Ovary (tissue), 3 donors: ENCODE measurements at regions not wholly inside any gene's neighbourhood (a gene's known extent, or its start where the extent isn't known, plus 50 kb on each side); places are given as distances from the start of the nearest gene placed in this dataset.

Source experiments
- CTCF ChIP-seq, 3 donors: fragments of 450-650 bp in 2 of 3; fragments of 200-600 bp in 1 of 3; IDR thresholded peaks; one replicate each; pipeline versions ENCODE4 v1.5.1 to v1.8.0; 2016 to 2022; ENCODE audit warnings: antibody characterized with exemption in 3 of 3, mild to moderate bottlenecking in 1 of 3
- EP300 ChIP-seq: sonication (generic); formaldehyde crosslinking; IDR thresholded peaks from one replicate; pipeline ENCODE4 v1.6.1; 2017; ENCODE audit warnings: antibody characterized with exemption
- POLR2A ChIP-seq: fragments of 450-650 bp; IDR thresholded peaks from one replicate; pipeline ENCODE4 v1.6.1; 2017; ENCODE audit warnings: antibody characterized with exemption, mild to moderate bottlenecking, moderate library complexity
- donor health status: DM: no; HTN: no; CAD: no.

- TF ChIP-seq CTCF (IDR thresholded peaks at IDR 0.05) (no peak), EP300 (no peak), POLR2A (no peak)
These were observed 362.5 kb upstream of the EPHA3 start for GRCh38 chr3:88744896-88745295.
